AG04449 (cell line): ENCODE measurements at regions not wholly inside any gene's neighbourhood (a gene's known extent, or its start where the extent isn't known, plus 50 kb on each side); places are given as distances from the start of the nearest gene placed in this dataset.

Source experiments
- CTCF ChIA-PET: fragments of 350-600 bp; formaldehyde crosslinking; extraction: SDS; loops from one replicate; lab custom pipeline; 2021; ENCODE audit warnings: antibody characterized with exemption; lab: Yijun Ruan, JAX
- POLR2A ChIA-PET: fragments of 400-600, 350-600 bp; formaldehyde crosslinking; extraction: SDS; loops from one replicate; lab custom pipeline; 2020; ENCODE audit warnings: antibody characterized with exemption, inconsistent platforms; lab: Yijun Ruan, JAX
- DNase-seq: peaks from one replicate; pipeline ENCODE4 v3.0.0-alpha.2; 2010; ENCODE audit warnings: low read depth, low spot score
- H3K4me3 ChIP-seq: 2 replicates; pipeline ENCODE4 v1.5.1; 2011; ENCODE audit warnings: low read depth, mild to moderate bottlenecking, control low read depth, low read length
- TF ChIP-seq, protein P1 (sequence below): IDR thresholded peaks from one replicate; pipeline ENCODE4 v1.5.1; 2011; ENCODE audit warnings: mild to moderate bottlenecking, moderate library complexity, low read length, control low read depth, inconsistent platforms; ENCODE audit not compliant: insufficient read depth; ENCODE audit errors: missing control alignments

DNA sequence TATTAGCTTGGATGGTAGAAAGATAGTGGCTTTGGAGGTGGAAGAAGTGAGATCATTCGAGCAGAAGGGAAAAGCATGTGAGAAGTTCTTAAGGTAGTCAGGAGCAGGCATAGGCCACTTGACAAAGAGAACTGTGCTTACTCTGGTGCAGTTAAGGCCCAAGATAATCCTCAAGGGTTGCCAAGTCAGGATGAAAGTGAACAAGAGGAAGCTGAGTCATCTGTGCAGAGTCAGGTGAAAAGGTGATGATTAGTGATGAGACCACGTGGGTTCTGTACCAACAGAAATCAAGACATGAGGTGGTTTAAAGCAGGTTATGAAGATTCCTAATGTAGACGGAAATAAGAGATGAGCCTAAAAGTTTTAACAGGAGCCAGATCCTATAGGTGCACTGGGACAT is 369.8 kb downstream of the DTHD1 start:
- no peak overlapping the region for H3K4me3 ChIP-seq
- CTCF ChIA-PET, result no interaction called here
- POLR2A ChIA-PET, result no interaction called here
- TF ChIP-seq, protein P1, sequence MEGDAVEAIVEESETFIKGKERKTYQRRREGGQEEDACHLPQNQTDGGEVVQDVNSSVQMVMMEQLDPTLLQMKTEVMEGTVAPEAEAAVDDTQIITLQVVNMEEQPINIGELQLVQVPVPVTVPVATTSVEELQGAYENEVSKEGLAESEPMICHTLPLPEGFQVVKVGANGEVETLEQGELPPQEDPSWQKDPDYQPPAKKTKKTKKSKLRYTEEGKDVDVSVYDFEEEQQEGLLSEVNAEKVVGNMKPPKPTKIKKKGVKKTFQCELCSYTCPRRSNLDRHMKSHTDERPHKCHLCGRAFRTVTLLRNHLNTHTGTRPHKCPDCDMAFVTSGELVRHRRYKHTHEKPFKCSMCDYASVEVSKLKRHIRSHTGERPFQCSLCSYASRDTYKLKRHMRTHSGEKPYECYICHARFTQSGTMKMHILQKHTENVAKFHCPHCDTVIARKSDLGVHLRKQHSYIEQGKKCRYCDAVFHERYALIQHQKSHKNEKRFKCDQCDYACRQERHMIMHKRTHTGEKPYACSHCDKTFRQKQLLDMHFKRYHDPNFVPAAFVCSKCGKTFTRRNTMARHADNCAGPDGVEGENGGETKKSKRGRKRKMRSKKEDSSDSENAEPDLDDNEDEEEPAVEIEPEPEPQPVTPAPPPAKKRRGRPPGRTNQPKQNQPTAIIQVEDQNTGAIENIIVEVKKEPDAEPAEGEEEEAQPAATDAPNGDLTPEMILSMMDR, result no peak
- DNase-seq, result no peak

DNA sequence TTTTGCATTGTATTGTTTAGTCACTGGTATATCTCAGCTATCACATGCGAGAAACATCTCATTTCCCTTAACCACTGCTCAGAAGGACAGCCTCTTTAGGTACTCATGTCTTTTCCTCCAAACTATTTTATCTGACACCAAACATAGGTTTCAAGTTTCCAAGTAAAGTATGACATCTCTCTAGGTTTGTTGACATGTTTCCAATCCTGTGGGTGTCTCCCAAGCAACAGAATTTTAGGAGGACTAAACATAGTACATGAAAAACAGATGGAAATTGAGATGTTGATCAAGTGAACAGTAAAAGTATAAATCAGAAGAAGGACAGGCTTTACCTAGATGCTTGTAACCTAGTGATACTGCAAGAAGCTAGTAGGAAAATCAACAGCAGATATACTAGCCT is 371.4 kb downstream of the DTHD1 start:
- TF ChIP-seq, protein P1, result no peak
- POLR2A ChIA-PET, result no interaction called here
- DNase-seq, result no peak
- CTCF ChIA-PET, result no interaction called here
- H3K4me3 ChIP-seq, result no peak overlapping the region

DNA sequence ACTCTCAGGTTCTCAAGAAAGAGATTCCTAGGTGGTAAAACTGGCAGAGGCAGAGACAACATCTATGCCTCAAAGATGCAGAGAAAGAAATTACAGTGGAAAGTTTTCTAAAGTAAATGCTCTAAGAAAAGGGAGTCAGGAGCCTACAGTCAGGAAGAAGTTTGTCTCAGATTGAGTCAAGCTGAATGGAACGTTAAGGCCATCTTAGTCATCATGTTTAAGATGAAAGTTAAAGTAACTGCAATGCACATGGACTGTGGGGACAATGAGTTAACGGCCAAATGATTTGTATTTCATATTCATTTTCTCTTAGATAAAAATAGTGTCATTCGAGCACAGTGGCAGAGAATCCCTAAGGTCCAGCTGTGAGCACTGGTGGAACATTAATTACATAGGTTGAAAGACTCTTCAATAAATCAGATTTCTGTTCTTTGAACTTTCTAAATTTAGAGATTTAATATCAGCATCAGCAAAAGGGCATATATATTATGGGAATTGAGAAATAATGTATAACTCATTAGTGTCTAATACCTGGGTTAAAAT is 384.6 kb downstream of the DTHD1 start:
- TF ChIP-seq, protein P1, result no peak
- POLR2A ChIA-PET, result no interaction called here
- no peak overlapping the region for H3K4me3 ChIP-seq
- no peak for DNase-seq
- CTCF ChIA-PET, result no interaction called here

DNA sequence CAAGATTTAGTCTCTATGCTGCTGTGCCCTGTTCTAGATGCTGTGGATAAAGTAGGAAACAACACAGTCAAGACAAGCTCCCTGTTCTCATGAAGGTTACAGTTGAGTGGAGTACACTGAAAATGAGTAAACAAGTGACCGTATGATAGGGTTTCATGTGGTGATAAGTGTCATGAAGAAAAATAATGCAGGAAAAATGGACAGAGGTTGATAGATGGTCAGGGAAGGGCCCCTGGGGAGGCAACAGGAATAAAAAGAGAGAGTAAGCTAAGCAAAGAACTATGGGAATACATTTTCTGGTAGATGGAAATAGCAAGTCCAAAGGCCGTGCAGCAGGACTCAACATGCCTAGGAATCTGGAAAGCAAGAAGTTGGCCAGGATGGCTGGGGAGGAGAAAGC is 394.0 kb downstream of the DTHD1 start:
- POLR2A ChIA-PET, result no interaction called here
- TF ChIP-seq, protein P1, result no peak
- H3K4me3 ChIP-seq, result no peak overlapping the region
- no peak for DNase-seq
- CTCF ChIA-PET, result no interaction called here

DNA sequence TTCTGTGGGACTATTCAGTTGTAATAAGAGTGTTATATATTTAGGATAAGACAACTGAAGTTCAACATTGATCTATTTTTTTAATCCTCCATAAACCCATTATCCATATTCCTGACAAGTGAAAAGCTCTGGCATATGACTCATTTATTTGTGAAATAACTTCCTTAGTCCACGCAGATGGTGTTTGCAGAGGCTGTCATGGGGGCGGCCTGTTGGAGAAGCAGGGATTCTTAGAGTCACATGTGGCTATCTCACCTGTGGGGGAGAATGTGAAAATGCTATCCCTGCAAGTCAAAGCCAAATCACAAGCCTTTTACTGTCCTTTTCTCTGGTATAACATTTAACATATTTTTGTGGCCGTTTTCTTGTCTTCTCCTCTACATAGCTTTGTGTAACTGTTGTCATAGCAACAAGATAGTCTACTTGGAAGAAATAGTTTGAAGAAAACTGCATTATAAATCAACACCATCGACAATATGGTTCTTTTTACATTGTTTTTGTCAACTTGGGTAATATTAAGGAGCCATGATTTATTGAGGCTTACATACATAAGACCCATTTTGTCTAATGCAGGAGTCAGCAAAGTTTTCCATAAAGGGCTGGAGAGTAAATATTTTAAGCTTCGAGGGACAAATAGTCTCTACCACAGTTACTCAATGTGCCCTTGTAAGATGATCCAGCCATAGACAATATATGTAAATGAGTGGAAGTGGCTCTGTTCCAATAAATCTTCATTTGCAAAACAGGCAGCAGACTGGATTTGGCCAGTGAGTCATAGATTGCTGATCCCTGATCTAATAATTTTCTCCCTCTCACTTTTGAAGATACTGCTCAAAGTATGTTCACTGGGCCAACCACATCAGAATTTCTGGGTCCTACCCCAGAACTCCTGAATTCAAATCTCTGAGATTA is 395.0 kb downstream of the DTHD1 start:
- POLR2A ChIA-PET, result no interaction called here
- TF ChIP-seq, protein P1, result no peak
- CTCF ChIA-PET, result no interaction called here
- DNase-seq, result no peak
- H3K4me3 ChIP-seq, result no peak overlapping the region

GRCh38 chr4:36677112-36677511 is 395.7 kb downstream of the DTHD1 start:
- TF ChIP-seq, protein P1, result no peak
- no peak for DNase-seq
- ChIA-PET POLR2A (no interaction called here), CTCF (no interaction called here)
- no peak overlapping the region for H3K4me3 ChIP-seq
